Activated naive CD4-positive, alpha-beta T cell treated with anti-CD3 and anti-CD28 coated beads, Interleukin-2, amount 50 U/mL, for 16 hours (primary cell): ENCODE measurements at regions not wholly inside any gene's neighbourhood (a gene's known extent, or its start where the extent isn't known, plus 50 kb on each side); places are given as distances from the start of the nearest gene placed in this dataset.

Source experiments
- DNase-seq: peaks from one replicate; pipeline ENCODE4 v3.0.0-alpha.2; 2020

GRCh38 chr3:23644099-23644498 is 161.7 kb upstream of the UBE2E1 start:
- no peak for DNase-seq

GRCh38 chr3:23644676-23645075 is 161.1 kb upstream of the UBE2E1 start:
- no peak for DNase-seq

GRCh38 chr3:23645533-23646183 is 160.1 kb upstream of the UBE2E1 start:
- DNase-seq: no peak

GRCh38 chr3:23646184-23646920 is 159.4 kb upstream of the UBE2E1 start:
- DNase-seq: no peak

GRCh38 chr3:23647706-23648258 is 158.0 kb upstream of the UBE2E1 start:
- DNase-seq: no peak

- no peak for DNase-seq
Observed at GRCh38 chr3:23648326-23648995, 157.3 kb upstream of the UBE2E1 start.

GRCh38 chr3:23648996-23649395 is 156.8 kb upstream of the UBE2E1 start:
- DNase-seq: no peak

- DNase-seq: no peak
Observed at GRCh38 chr3:23649448-23649847, 156.3 kb upstream of the UBE2E1 start.

- DNase-seq: no peak
Observed at GRCh38 chr3:23650371-23651140, 155.2 kb upstream of the UBE2E1 start.

- DNase-seq: no peak
Observed at GRCh38 chr3:23653647-23654525, 151.9 kb upstream of the UBE2E1 start.

GRCh38 chr3:23654571-23654970 is 151.2 kb upstream of the UBE2E1 start:
- DNase-seq: no peak

- DNase-seq: no peak
Observed at GRCh38 chr3:23655749-23656148, 150.0 kb upstream of the UBE2E1 start.

- no peak for DNase-seq
Observed at GRCh38 chr3:23656199-23656598, 149.6 kb upstream of the UBE2E1 start.

GRCh38 chr3:23656821-23657220 is 148.9 kb upstream of the UBE2E1 start:
- DNase-seq: no peak

GRCh38 chr3:23657647-23658046 is 148.1 kb upstream of the UBE2E1 start:
- no peak for DNase-seq

GRCh38 chr3:23659274-23659673 is 146.5 kb upstream of the UBE2E1 start:
- DNase-seq: no peak

GRCh38 chr3:23659840-23660430 is 145.8 kb upstream of the UBE2E1 start:
- no peak for DNase-seq

GRCh38 chr3:23662079-23662617 is 143.6 kb upstream of the UBE2E1 start:
- DNase-seq: no peak

GRCh38 chr3:23663246-23663645 is 142.5 kb upstream of the UBE2E1 start:
- DNase-seq: no peak

GRCh38 chr3:23663661-23664186 is 142.0 kb upstream of the UBE2E1 start:
- no peak for DNase-seq

- no peak for DNase-seq
Observed at GRCh38 chr3:23664459-23664858, 141.3 kb upstream of the UBE2E1 start.
